IMR-90 (cell line): ENCODE measurements at regions not wholly inside any gene's neighbourhood (a gene's known extent, or its start where the extent isn't known, plus 50 kb on each side); places are given as distances from the start of the nearest gene placed in this dataset.
A peak's percentile ranks its signal among the peaks of the same experiment; 100 is the strongest.

Experiments used
- ATAC-seq: fragments of 200-7000 bp; cut with Tn5 transposase; 2 replicates; pipeline ENCODE4 v1.9.1; 2020; ENCODE audit warnings: low read depth, mild to moderate bottlenecking, moderate library complexity
- BruUV-seq: library from RNA; stranded (reverse); fragments of 400-500 nt; replicated peaks from 2 replicates; lab custom pipeline; 2021; lab: Mats Ljungman, UMichigan
- CTCF ChIA-PET: fragments of 300-600 bp; formaldehyde crosslinking; extraction: SDS; loops from one replicate; lab custom pipeline; 2021; ENCODE audit warnings: antibody characterized with exemption; lab: Yijun Ruan, JAX
- POLR2A ChIA-PET: fragments of 300-600 bp; sonication (Branson Sonifier 250); formaldehyde crosslinking; loops from one replicate; lab custom pipeline; 2022; ENCODE audit warnings: antibody characterized with exemption; ENCODE audit not compliant: unreplicated experiment; lab: Charles Lee
- DNase-seq: peaks from one replicate; pipeline ENCODE4 v3.0.0; 2013
- H2AFZ ChIP-seq: replicated peaks from 2 replicates; pipeline ENCODE3; 2013; ENCODE audit warnings: low read length, mild to moderate bottlenecking; ENCODE audit not compliant: poor library complexity
- H2AK5ac ChIP-seq: 2 replicates; pipeline ENCODE4 v1.6.1; 2013; ENCODE audit warnings: low read depth, low read length, inconsistent platforms
- H2AK9ac ChIP-seq: replicated peaks from 2 replicates; pipeline ENCODE3; 2013; ENCODE audit warnings: mild to moderate bottlenecking, low read depth, low read length, moderate library complexity; ENCODE audit not compliant: poor library complexity
- H2BK120ac ChIP-seq: 2 replicates; pipeline ENCODE4 v1.6.1; 2013; ENCODE audit warnings: low read depth, low read length, inconsistent platforms
- H2BK15ac ChIP-seq: 3 replicates; pipeline ENCODE4 v1.6.1; 2013; ENCODE audit warnings: low read depth, low read length, inconsistent platforms
- H2BK20ac ChIP-seq: 2 replicates; pipeline ENCODE4 v1.6.1; 2013; ENCODE audit warnings: low read depth, mild to moderate bottlenecking, inconsistent platforms, low read length, moderate library complexity
- H2BK5ac ChIP-seq: 2 replicates; pipeline ENCODE4 v1.6.1; 2013; ENCODE audit warnings: mild to moderate bottlenecking, low read depth, low read length, inconsistent platforms; ENCODE audit not compliant: poor library complexity, severe bottlenecking
- H3K14ac ChIP-seq: replicated peaks from 2 replicates; pipeline ENCODE4 v1.6.1; 2013; ENCODE audit warnings: low read depth, low read length, inconsistent platforms
- H3K18ac ChIP-seq: 2 replicates; pipeline ENCODE4 v1.6.1; 2013; ENCODE audit warnings: low read depth, low read length, control low read depth
- H3K23ac ChIP-seq: 2 replicates; pipeline ENCODE4 v1.6.1; 2013; ENCODE audit warnings: low read depth, low read length, inconsistent platforms
- H3K27ac ChIP-seq: 2 replicates; pipeline ENCODE4 v1.5.1; 2013; ENCODE audit warnings: mild to moderate bottlenecking, control low read depth, low read length; ENCODE audit not compliant: insufficient read depth
- H3K27me3 ChIP-seq: 2 replicates; pipeline ENCODE4 v1.6.1; 2013; ENCODE audit warnings: low read length; ENCODE audit not compliant: control insufficient read depth, insufficient read depth
- H3K36me3 ChIP-seq: 2 replicates; pipeline ENCODE4 v1.6.1; 2013; ENCODE audit warnings: low read length, mixed read lengths; ENCODE audit not compliant: control insufficient read depth, insufficient read depth
- H3K4ac ChIP-seq: 2 replicates; pipeline ENCODE4 v1.6.1; 2013; ENCODE audit warnings: low read depth, low read length, inconsistent platforms
- H3K4me1 ChIP-seq: 2 replicates; pipeline ENCODE4 v1.6.1; 2013; ENCODE audit warnings: low read length, mixed read lengths; ENCODE audit not compliant: control insufficient read depth, insufficient read depth
- H3K4me2 ChIP-seq: 2 replicates; pipeline ENCODE4 v1.6.1; 2013; ENCODE audit warnings: low read depth, mild to moderate bottlenecking, control low read depth, low read length, moderate library complexity
- H3K4me3 ChIP-seq: 2 replicates; pipeline ENCODE4 v1.5.1; 2013; ENCODE audit warnings: low read depth, mild to moderate bottlenecking, control low read depth, low read length, moderate library complexity; ENCODE audit not compliant: insufficient read depth
- H3K56ac ChIP-seq: 2 replicates; pipeline ENCODE4 v1.6.1; 2013; ENCODE audit warnings: low read length, inconsistent platforms; ENCODE audit not compliant: insufficient read depth; ENCODE audit errors: extremely low read depth
- H3K79me1 ChIP-seq, 2 experiments: 2 replicates each; pipeline ENCODE4 v1.6.1; 2013; ENCODE audit warnings: low read length in 2 of 2, inconsistent platforms in 1 of 2, low read depth in 1 of 2
- H3K9ac ChIP-seq: 2 replicates; pipeline ENCODE4 v1.6.1; 2013; ENCODE audit warnings: low read depth, low read length, control low read depth
- H3K9me1 ChIP-seq: 2 replicates; pipeline ENCODE4 v1.6.1; 2013; ENCODE audit warnings: low read length, inconsistent platforms; ENCODE audit not compliant: insufficient read depth
- H3K9me3 ChIP-seq: 2 replicates; pipeline ENCODE4 v1.6.1; 2013; ENCODE audit warnings: low read length; ENCODE audit not compliant: control insufficient read depth, insufficient read depth
- H4K20me1 ChIP-seq: 2 replicates; pipeline ENCODE4 v1.6.1; 2013; ENCODE audit warnings: low read length, inconsistent platforms; ENCODE audit not compliant: insufficient read depth
- H4K5ac ChIP-seq: 2 replicates; pipeline ENCODE4 v1.6.1; 2013; ENCODE audit warnings: mild to moderate bottlenecking, low read depth, low read length, control low read depth
- H4K8ac ChIP-seq, 2 experiments: 2 replicates each; pipeline ENCODE4 v1.6.1; 2013; ENCODE audit warnings: low read depth in 2 of 2, low read length in 2 of 2, control low read depth in 1 of 2, inconsistent platforms in 1 of 2
- H4K91ac ChIP-seq: 2 replicates; pipeline ENCODE4 v1.6.1; 2013; ENCODE audit warnings: low read depth, low read length, inconsistent platforms; ENCODE audit not compliant: insufficient read depth
- BHLHE40 ChIP-seq: fragments of 150-350 bp; IDR thresholded peaks from 2 replicates; pipeline ENCODE4 v1.6.1; 2016; ENCODE audit warnings: mild to moderate bottlenecking, low read depth, low read length
- CEBPB ChIP-seq: IDR thresholded peaks from 2 replicates; pipeline ENCODE4 v1.6.1; 2012; ENCODE audit warnings: low read depth, low read length, improper control_type of control experiment
- CHD1 ChIP-seq: IDR thresholded peaks from 2 replicates; pipeline ENCODE4 v1.6.1; 2012; ENCODE audit warnings: low read depth, low read length, improper control_type of control experiment
- MAFK ChIP-seq: IDR thresholded peaks from 2 replicates; pipeline ENCODE4 v1.6.1; 2012; ENCODE audit warnings: low read depth, low read length, improper control_type of control experiment
- MAZ ChIP-seq: IDR thresholded peaks from 2 replicates; pipeline ENCODE4 v1.6.1; 2012; ENCODE audit warnings: low read depth, mild to moderate bottlenecking, low read length, improper control_type of control experiment, moderate library complexity, borderline replicate concordance
- MXI1 ChIP-seq: IDR thresholded peaks from 2 replicates; pipeline ENCODE4 v1.6.1; 2012; ENCODE audit warnings: low read depth, mild to moderate bottlenecking, low read length, moderate library complexity, borderline replicate concordance
- POLR2A ChIP-seq: IDR thresholded peaks from 2 replicates; pipeline ENCODE4 v1.6.1; 2012; ENCODE audit warnings: mild to moderate bottlenecking, low read depth, low read length
- RAD21 ChIP-seq: IDR thresholded peaks from 2 replicates; pipeline ENCODE4 v1.6.1; 2012; ENCODE audit warnings: low read length, improper control_type of control experiment
- RCOR1 ChIP-seq: IDR thresholded peaks from 2 replicates; pipeline ENCODE4 v1.6.1; 2012; ENCODE audit warnings: mild to moderate bottlenecking, low read length, improper control_type of control experiment; ENCODE audit not compliant: insufficient replicate concordance
- RFX5 ChIP-seq: IDR thresholded peaks from 2 replicates; pipeline ENCODE4 v1.8.0; 2012; ENCODE audit warnings: low read depth, mild to moderate bottlenecking, low read length, moderate library complexity
- SMC3 ChIP-seq: fragments of 150-350 bp; IDR thresholded peaks from 2 replicates; pipeline ENCODE4 v1.6.1; 2016; ENCODE audit warnings: low read depth, mild to moderate bottlenecking, antibody characterized with exemption, low read length, moderate library complexity
- WGBS, 2 experiments: methylation state at CpG; one replicate each; pipeline versions ENCODE4 v1.1.5 to v1.1.7; 2013; ENCODE audit warnings: missing lambda C conversion rate in 2 of 2; ENCODE audit not compliant: insufficient read length in 1 of 2; ENCODE audit errors: extremely low coverage in 2 of 2; 5-methylcytosine and 5-hydroxymethylcytosine counted together
- dilution Hi-C: fragments of 300-500 bp; cut with HindIII; formaldehyde crosslinking; loops from one replicate; pipeline ENCODE4 v1.14.3; 2018; ENCODE audit warnings: low sequenced_read_pairs; ENCODE audit not compliant: unreplicated experiment
- in situ Hi-C: fragments of 300-500 bp; cut with MboI; formaldehyde crosslinking; loops from 3 replicates; pipeline ENCODE4 v1.14.3; 2019; ENCODE audit warnings: low sequenced_read_pairs, inconsistent platforms, mixed read lengths
- intact Hi-C: fragments of 100-400 bp; cut with micrococcal nuclease; formaldehyde crosslinking; loops from 2 replicates; pipeline ENCODE4 v1.10.0; 2022
- TF ChIP-seq, protein P1 (sequence below): fragments of 150-350 bp; IDR thresholded peaks from 2 replicates; pipeline ENCODE4 v1.6.1; 2016; ENCODE audit warnings: low read depth, mild to moderate bottlenecking, low read length, moderate library complexity, borderline replicate concordance
- TF ChIP-seq, protein P2 (sequence below): conservative IDR thresholded peaks from 2 replicates; pipeline ENCODE4 v1.5.1; 2012; ENCODE audit warnings: mild to moderate bottlenecking, low read depth, low read length, improper control_type of control experiment
- TF ChIP-seq, protein P3 (sequence below): fragments of 150-350 bp; IDR thresholded peaks from 2 replicates; pipeline ENCODE4 v1.6.1; 2017; ENCODE audit warnings: mild to moderate bottlenecking, antibody characterized with exemption, low read length, low read depth

DNA sequence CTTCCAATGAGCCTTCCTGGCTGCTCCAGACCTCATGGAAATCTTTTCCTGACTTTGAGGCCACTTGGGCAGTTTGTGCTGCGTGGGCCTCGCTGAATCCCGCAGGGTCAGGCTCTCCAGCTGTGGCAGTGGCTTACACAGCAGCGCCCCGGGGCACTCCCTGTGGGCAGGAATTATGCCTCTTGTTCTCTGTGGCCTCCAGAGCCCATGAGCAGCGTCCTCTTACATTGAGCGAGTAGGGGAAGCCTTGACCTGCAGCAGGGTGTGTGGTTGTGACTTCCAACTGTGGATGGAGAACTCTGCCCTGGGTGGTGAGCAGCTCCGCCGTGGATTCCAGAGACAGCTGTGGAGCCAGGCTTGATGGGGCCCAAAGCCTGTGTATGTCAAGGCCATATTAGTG is 180.8 kb downstream of the GLI2 start:
- H3K36me3 ChIP-seq = peaks cover 2% of the 10 kb centered on the region; the same call in 1 of the 2 replicates
- 0 out of 2 replicates have a peak overlapping the region, but pooled peaks have one; percentile 17 for H3K56ac ChIP-seq
- H2AK9ac ChIP-seq = peak overlapping the region; percentile 82
- dilution Hi-C loops (no loop called here), in situ Hi-C loops (no loop called here), intact Hi-C loops (no loop called here)
- H4K91ac ChIP-seq = peak overlapping the region; percentile 98
- H3K4me1 ChIP-seq = peaks cover 68% of the 10 kb centered on the region
- H2AK5ac ChIP-seq = peak overlapping the region; percentile 92
- peak overlapping the region; percentile 92 for H2BK20ac ChIP-seq
- TF ChIP-seq SMC3 = no peak
- TF ChIP-seq, protein P1, sequence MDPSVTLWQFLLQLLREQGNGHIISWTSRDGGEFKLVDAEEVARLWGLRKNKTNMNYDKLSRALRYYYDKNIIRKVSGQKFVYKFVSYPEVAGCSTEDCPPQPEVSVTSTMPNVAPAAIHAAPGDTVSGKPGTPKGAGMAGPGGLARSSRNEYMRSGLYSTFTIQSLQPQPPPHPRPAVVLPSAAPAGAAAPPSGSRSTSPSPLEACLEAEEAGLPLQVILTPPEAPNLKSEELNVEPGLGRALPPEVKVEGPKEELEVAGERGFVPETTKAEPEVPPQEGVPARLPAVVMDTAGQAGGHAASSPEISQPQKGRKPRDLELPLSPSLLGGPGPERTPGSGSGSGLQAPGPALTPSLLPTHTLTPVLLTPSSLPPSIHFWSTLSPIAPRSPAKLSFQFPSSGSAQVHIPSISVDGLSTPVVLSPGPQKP = no peak
- no peak for TF ChIP-seq MAZ
- TF ChIP-seq POLR2A = no peak
- no peak for TF ChIP-seq CHD1
- TF ChIP-seq CEBPB = no peak
- TF ChIP-seq, protein P2, sequence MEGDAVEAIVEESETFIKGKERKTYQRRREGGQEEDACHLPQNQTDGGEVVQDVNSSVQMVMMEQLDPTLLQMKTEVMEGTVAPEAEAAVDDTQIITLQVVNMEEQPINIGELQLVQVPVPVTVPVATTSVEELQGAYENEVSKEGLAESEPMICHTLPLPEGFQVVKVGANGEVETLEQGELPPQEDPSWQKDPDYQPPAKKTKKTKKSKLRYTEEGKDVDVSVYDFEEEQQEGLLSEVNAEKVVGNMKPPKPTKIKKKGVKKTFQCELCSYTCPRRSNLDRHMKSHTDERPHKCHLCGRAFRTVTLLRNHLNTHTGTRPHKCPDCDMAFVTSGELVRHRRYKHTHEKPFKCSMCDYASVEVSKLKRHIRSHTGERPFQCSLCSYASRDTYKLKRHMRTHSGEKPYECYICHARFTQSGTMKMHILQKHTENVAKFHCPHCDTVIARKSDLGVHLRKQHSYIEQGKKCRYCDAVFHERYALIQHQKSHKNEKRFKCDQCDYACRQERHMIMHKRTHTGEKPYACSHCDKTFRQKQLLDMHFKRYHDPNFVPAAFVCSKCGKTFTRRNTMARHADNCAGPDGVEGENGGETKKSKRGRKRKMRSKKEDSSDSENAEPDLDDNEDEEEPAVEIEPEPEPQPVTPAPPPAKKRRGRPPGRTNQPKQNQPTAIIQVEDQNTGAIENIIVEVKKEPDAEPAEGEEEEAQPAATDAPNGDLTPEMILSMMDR = no peak
- no peak for TF ChIP-seq RAD21
- TF ChIP-seq RCOR1 = no peak
- no peak for TF ChIP-seq MAFK
- no peak for TF ChIP-seq RFX5
- no peak for TF ChIP-seq BHLHE40
- TF ChIP-seq, protein P3, sequence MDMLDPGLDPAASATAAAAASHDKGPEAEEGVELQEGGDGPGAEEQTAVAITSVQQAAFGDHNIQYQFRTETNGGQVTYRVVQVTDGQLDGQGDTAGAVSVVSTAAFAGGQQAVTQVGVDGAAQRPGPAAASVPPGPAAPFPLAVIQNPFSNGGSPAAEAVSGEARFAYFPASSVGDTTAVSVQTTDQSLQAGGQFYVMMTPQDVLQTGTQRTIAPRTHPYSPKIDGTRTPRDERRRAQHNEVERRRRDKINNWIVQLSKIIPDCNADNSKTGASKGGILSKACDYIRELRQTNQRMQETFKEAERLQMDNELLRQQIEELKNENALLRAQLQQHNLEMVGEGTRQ = no peak
- no peak for TF ChIP-seq MXI1
- H3K4ac ChIP-seq = peak overlapping the region; percentile 95
- H4K20me1 ChIP-seq = peaks cover 27% of the 10 kb centered on the region
- H3K4me3 ChIP-seq = no peak overlapping the region
- no peak overlapping the region for H3K9ac ChIP-seq
- H2BK5ac ChIP-seq = peak overlapping the region; percentile 94
- H3K9me1 ChIP-seq = peaks cover 77% of the 10 kb centered on the region
- no peaks in the 10 kb centered on the region for H3K27me3 ChIP-seq
- BruUV-seq = no TSS peak
- POLR2A ChIA-PET = no interaction called here
- no peak for ATAC-seq
- no peaks in the 10 kb centered on the region for H3K9me3 ChIP-seq
- WGBS, 2 experiments = 90% methylated on average over 7 of the region's 9 CpGs; no CpG with 5 or more reads in 1 of the 2 experiments
- peak overlapping the region; percentile 86 for H3K14ac ChIP-seq
- DNase-seq = no peak
- peak overlapping the region; percentile 90 for H3K27ac ChIP-seq
- H2BK15ac ChIP-seq = peak overlapping the region; percentile 71; the same call in 2 of the 3 replicates
- H4K8ac ChIP-seq = peak overlapping the region; percentile 80 to 84
- H3K79me1 ChIP-seq = peaks cover 65 to 97% of the 10 kb centered on the region in 2 experiments
- no peak overlapping the region; the same call in 1 of the 2 replicates for H4K5ac ChIP-seq
- CTCF ChIA-PET = no interaction called here
- no peak overlapping the region for H2AFZ ChIP-seq
- no peak overlapping the region for H3K4me2 ChIP-seq
- peak overlapping the region; percentile 63; the same call in 1 of the 2 replicates for H3K23ac ChIP-seq
- peak overlapping the region; percentile 90 for H2BK120ac ChIP-seq
- no peak overlapping the region; the same call in none of the 2 replicates for H3K18ac ChIP-seq
